A673 (cell line): ENCODE measurements at regions not wholly inside any gene's neighbourhood (a gene's known extent, or its start where the extent isn't known, plus 50 kb on each side); places are given as distances from the start of the nearest gene placed in this dataset.

Experiments
- BruUV-seq: library from RNA; stranded (reverse); fragments of 400-500 nt; replicated peaks from 2 replicates; lab custom pipeline; 2021; lab: Mats Ljungman, UMichigan
- CTCF ChIA-PET: fragments of 300-600 bp; sonication (Branson Sonifier 250); formaldehyde crosslinking; loops from one replicate; lab custom pipeline; 2022; ENCODE audit warnings: antibody characterized with exemption; lab: Charles Lee
- POLR2A ChIA-PET: fragments of 300-600 bp; sonication (Branson Sonifier 250); formaldehyde crosslinking; loops from one replicate; lab custom pipeline; 2022; ENCODE audit warnings: antibody characterized with exemption; ENCODE audit not compliant: low non-redundant PET; lab: Charles Lee
- DNase-seq: peaks from one replicate; pipeline ENCODE4 v3.0.0-alpha.2; 2015; ENCODE audit warnings: low spot score
- H3K27ac ChIP-seq: fragments of 200-600 bp; sonication (generic); 2 replicates; pipeline ENCODE4 v1.5.1; 2016; ENCODE audit warnings: mixed run types, low read depth, mild to moderate bottlenecking, mixed read lengths, antibody characterized with exemption, low read length; ENCODE audit not compliant: poor library complexity, severe bottlenecking
- H3K27me3 ChIP-seq: fragments of 200-600 bp; sonication (generic); replicated peaks from 2 replicates; pipeline ENCODE4 v1.6.1; 2017; ENCODE audit warnings: mixed run types, low read depth, mild to moderate bottlenecking, mixed read lengths, antibody characterized with exemption, low read length; ENCODE audit not compliant: insufficient read depth, poor library complexity
- H3K36me3 ChIP-seq: fragments of 200-600 bp; sonication (generic); 2 replicates; pipeline ENCODE4 v1.6.1; 2016; ENCODE audit warnings: mixed run types, mild to moderate bottlenecking, mixed read lengths, antibody characterized with exemption, low read length; ENCODE audit not compliant: insufficient read depth, poor library complexity, severe bottlenecking
- H3K4me1 ChIP-seq: fragments of 200-600 bp; sonication (generic); 2 replicates; pipeline ENCODE4 v1.6.1; 2017; ENCODE audit warnings: mixed run types, mild to moderate bottlenecking, mixed read lengths, antibody characterized with exemption, low read length; ENCODE audit not compliant: insufficient read depth, poor library complexity, severe bottlenecking
- H3K4me3 ChIP-seq: fragments of 200-600 bp; sonication (generic); 2 replicates; pipeline ENCODE4 v1.5.1; 2016; ENCODE audit warnings: low read depth, mixed run types, mild to moderate bottlenecking, mixed read lengths, low read length; ENCODE audit not compliant: poor library complexity, severe bottlenecking
- H3K9me3 ChIP-seq: fragments of 200-600 bp; sonication (generic); 2 replicates; pipeline ENCODE4 v1.6.1; 2016; ENCODE audit warnings: mixed run types, low read depth, mild to moderate bottlenecking, mixed read lengths, antibody characterized with exemption, low read length; ENCODE audit not compliant: poor library complexity, severe bottlenecking
- CTCF ChIP-seq: fragments of 300-800, 200-600 bp; sonication (generic); conservative IDR thresholded peaks from 2 replicates; pipeline ENCODE4 v1.5.1; 2017; ENCODE audit warnings: low read depth, mild to moderate bottlenecking, antibody characterized with exemption, low read length, moderate library complexity, mixed read lengths
- EZH2 ChIP-seq: fragments of 200-600 bp; sonication (generic); IDR thresholded peaks from 2 replicates; pipeline ENCODE4 v1.6.1; 2017; ENCODE audit warnings: borderline replicate concordance, low read depth, mild to moderate bottlenecking, mixed read lengths, antibody characterized with exemption, low read length; ENCODE audit not compliant: poor library complexity, severe bottlenecking
- intact Hi-C: fragments of 100-400 bp; cut with micrococcal nuclease; formaldehyde crosslinking; loops from one replicate; pipeline ENCODE4 v1.10.0; 2022; ENCODE audit not compliant: unreplicated experiment

- TF ChIP-seq EZH2 (no peak), CTCF (no peak)
- Histone ChIP-seq H3K27me3 (no peaks in the 10 kb centered on the region), H3K9me3 (no peaks in the 10 kb centered on the region), H3K27ac (no peak overlapping the region), H3K4me1 (no peaks in the 10 kb centered on the region), H3K4me3 (no peak overlapping the region), H3K36me3 (no peaks in the 10 kb centered on the region)
- ChIA-PET POLR2A (no interaction called here), CTCF (no interaction called here)
- intact Hi-C loops = no loop called here
- no peak for DNase-seq
- BruUV-seq = no TSS peak
Measured at GRCh38 chr3:5800965-5801364, 613.5 kb downstream of the EDEM1 start.

GRCh38 chr3:5806192-5806591, 618.7 kb downstream of the EDEM1 start:
- ChIA-PET CTCF (no interaction called here), POLR2A (no interaction called here)
- intact Hi-C loops = no loop called here
- Histone ChIP-seq H3K4me1 (no peaks in the 10 kb centered on the region), H3K9me3 (no peaks in the 10 kb centered on the region), H3K27ac (no peak overlapping the region), H3K27me3 (no peaks in the 10 kb centered on the region), H3K4me3 (no peak overlapping the region), H3K36me3 (no peaks in the 10 kb centered on the region)
- no peak for TF ChIP-seq EZH2
- TF ChIP-seq CTCF = peak; percentile 65
- peak; percentile 63 for DNase-seq
- BruUV-seq = no TSS peak

- no peaks in the 10 kb centered on the region for H3K36me3 ChIP-seq
- no peak overlapping the region for H3K4me3 ChIP-seq
- H3K9me3 ChIP-seq = no peaks in the 10 kb centered on the region
- DNase-seq = peak; percentile 7
- no TSS peak for BruUV-seq
- ChIA-PET POLR2A (no interaction called here), CTCF (no interaction called here)
- intact Hi-C loops = no loop called here
- H3K27ac ChIP-seq = no peak overlapping the region
- TF ChIP-seq EZH2 (no peak), CTCF (no peak)
- H3K27me3 ChIP-seq = no peaks in the 10 kb centered on the region
- no peaks in the 10 kb centered on the region for H3K4me1 ChIP-seq
Measured at GRCh38 chr3:5809586-5810246, 622.2 kb downstream of the EDEM1 start.
